Fibroblast of the aortic adventitia (primary cell): ENCODE measurements at regions not wholly inside any gene's neighbourhood (a gene's known extent, or its start where the extent isn't known, plus 50 kb on each side); places are given as distances from the start of the nearest gene placed in this dataset.
"Not testable (repeated sequence)": the region's sequence is repeated elsewhere in the genome, so short reads cannot be mapped to it uniquely, and the experiment has no call there.

Experiments used
- DNase-seq: peaks from one replicate; pipeline ENCODE4 v3.0.0-alpha.2; 2010; ENCODE audit warnings: low read depth
- H3K4me3 ChIP-seq: 2 replicates; pipeline ENCODE4 v1.5.1; 2011; ENCODE audit warnings: low read depth, mild to moderate bottlenecking, control low read depth, low read length, moderate library complexity
- CTCF ChIP-seq: IDR thresholded peaks from 2 replicates; pipeline ENCODE4 v1.5.1; 2011; ENCODE audit warnings: mild to moderate bottlenecking, low read length, control low read depth, inconsistent platforms; ENCODE audit not compliant: insufficient read depth

- no peak for TF ChIP-seq CTCF
- DNase-seq, result no peak
- no peak overlapping the region for H3K4me3 ChIP-seq
These were observed 60.2 kb downstream of the MAFB start for GRCh38 chr20:40628877-40629276.

- not testable (repeated sequence) for H3K4me3 ChIP-seq, DNase-seq
These were observed 70.0 kb downstream of the MAFB start for GRCh38 chr20:40619053-40619452.

GRCh38 chr20:40617594-40617993, 71.4 kb downstream of the MAFB start:
- no peak for DNase-seq
- no peak overlapping the region for H3K4me3 ChIP-seq
- TF ChIP-seq CTCF, result no peak

GRCh38 chr20:40612837-40613236, 76.2 kb downstream of the MAFB start:
- no peak overlapping the region for H3K4me3 ChIP-seq
- TF ChIP-seq CTCF, result no peak
- DNase-seq, result no peak

GRCh38 chr20:40612247-40612646, 76.8 kb downstream of the MAFB start:
- no peak for TF ChIP-seq CTCF
- H3K4me3 ChIP-seq, result no peak overlapping the region
- DNase-seq, result no peak

- no peak for TF ChIP-seq CTCF
- no peak for DNase-seq
- no peak overlapping the region for H3K4me3 ChIP-seq
These were observed 78.3 kb downstream of the MAFB start for GRCh38 chr20:40610730-40611129.

GRCh38 chr20:40607927-40608326, 81.1 kb downstream of the MAFB start:
- no peak for TF ChIP-seq CTCF
- no peak overlapping the region for H3K4me3 ChIP-seq
- DNase-seq, result no peak
